ENCODE measurements at regions not wholly inside any gene's neighbourhood (a gene's known extent, or its start where the extent isn't known, plus 50 kb on each side); places are given as distances from the start of the nearest gene placed in this dataset.

- H3K27ac ChIP-seq = no peak overlapping the region
- no peak for TF ChIP-seq POLR2A (IDR thresholded peaks at IDR 0.05)
- TF ChIP-seq POLR2AphosphoS5 (IDR thresholded peaks at IDR 0.05) = no peak
- TF ChIP-seq CTCF (IDR thresholded peaks at IDR 0.05) = no peak
- TF ChIP-seq EP300 (IDR thresholded peaks at IDR 0.05) = no peak
- H3K4me3 ChIP-seq = no peak overlapping the region
- no peaks in the 10 kb centered on the region for H3K27me3 ChIP-seq
- no peak for ATAC-seq
- 46 to 53% methylated on average over 2 of the region's 2 CpGs for WGBS, 2 donors (ENCODE audit: low coverage in 1 of 2)
- H3K4me1 ChIP-seq = peaks cover 0 to 32% (median 3%) of the 10 kb centered on the region in 3 donors
- H3K36me3 ChIP-seq = no peaks in the 10 kb centered on the region
- no peaks in the 10 kb centered on the region for H3K9me3 ChIP-seq
Measured at GRCh38 chr14:71482671-71483070, 449.6 kb upstream of the RGS6 start.

- no peaks in the 10 kb centered on the region for H3K9me3 ChIP-seq
- no peak for ATAC-seq
- TF ChIP-seq EP300 (IDR thresholded peaks at IDR 0.05) = no peak
- TF ChIP-seq CTCF (IDR thresholded peaks at IDR 0.05) = no peak
- no peak for TF ChIP-seq POLR2AphosphoS5 (IDR thresholded peaks at IDR 0.05)
- TF ChIP-seq POLR2A (IDR thresholded peaks at IDR 0.05) = no peak
- H3K4me1 ChIP-seq = peaks cover 0 to 36% (median 3%) of the 10 kb centered on the region in 3 donors
- H3K4me3 ChIP-seq = no peak overlapping the region
- H3K27ac ChIP-seq = no peak overlapping the region
- 82 to 86% methylated on average over 3 of the region's 3 CpGs for WGBS, 2 donors (ENCODE audit: low coverage in 1 of 2)
- no peaks in the 10 kb centered on the region for H3K36me3 ChIP-seq
- H3K27me3 ChIP-seq = no peaks in the 10 kb centered on the region
Measured at GRCh38 chr14:71483154-71483553, 449.1 kb upstream of the RGS6 start.

GRCh38 chr14:71485833-71486232 is 446.4 kb upstream of the RGS6 start:
- no peaks in the 10 kb centered on the region for H3K36me3 ChIP-seq
- H3K27me3 ChIP-seq = no peaks in the 10 kb centered on the region
- no peak for ATAC-seq
- no peaks in the 10 kb centered on the region for H3K9me3 ChIP-seq
- no peak overlapping the region for H3K4me3 ChIP-seq
- TF ChIP-seq CTCF (IDR thresholded peaks at IDR 0.05) (no peak), POLR2A (IDR thresholded peaks at IDR 0.05) (no peak), POLR2AphosphoS5 (IDR thresholded peaks at IDR 0.05) (no peak), EP300 (IDR thresholded peaks at IDR 0.05) (no peak)
- H3K27ac ChIP-seq = no peak overlapping the region
- H3K4me1 ChIP-seq = peaks cover 0 to 43% (median 10%) of the 10 kb centered on the region in 3 donors
- WGBS, 2 donors (ENCODE audit: low coverage in 1 of 2) = 65 to 83% methylated on average over 2 of the region's 2 CpGs

DNA sequence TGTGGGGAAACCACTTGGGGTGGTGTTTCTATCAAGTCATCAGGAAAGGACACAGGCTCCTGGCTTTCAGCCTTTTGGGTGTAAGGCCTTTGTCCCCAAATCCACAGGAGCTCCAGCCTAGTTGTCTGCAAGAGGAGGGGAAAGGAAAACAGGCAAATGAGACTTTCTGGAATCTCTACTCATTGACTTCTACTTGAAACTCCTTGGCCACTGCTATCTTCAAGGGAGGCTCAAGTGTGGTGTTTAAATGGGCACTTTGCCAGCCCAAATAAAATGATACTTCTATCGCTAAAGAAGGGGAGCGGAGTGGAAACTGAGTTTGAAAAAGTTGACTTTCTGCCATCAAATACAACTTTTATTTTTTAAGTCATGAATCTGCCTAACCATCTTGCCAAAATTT is 445.9 kb upstream of the RGS6 start:
- no peak for ATAC-seq
- no peaks in the 10 kb centered on the region for H3K36me3 ChIP-seq
- no peak overlapping the region for H3K27ac ChIP-seq
- 72 to 75% methylated on average over 2 of the region's 2 CpGs for whole genome bisulfite sequencing, 2 donors (ENCODE audit: low coverage in 1 of 2)
- no peaks in the 10 kb centered on the region for H3K9me3 ChIP-seq
- H3K27me3 ChIP-seq = no peaks in the 10 kb centered on the region
- no peak overlapping the region for H3K4me3 ChIP-seq
- peaks cover 0 to 48% (median 10%) of the 10 kb centered on the region in 3 donors for H3K4me1 ChIP-seq
- TF ChIP-seq CTCF (IDR thresholded peaks at IDR 0.05) = no peak
- no peak for TF ChIP-seq POLR2AphosphoS5 (IDR thresholded peaks at IDR 0.05)
- no peak for TF ChIP-seq EP300 (IDR thresholded peaks at IDR 0.05)
- TF ChIP-seq POLR2A (IDR thresholded peaks at IDR 0.05) = no peak

DNA sequence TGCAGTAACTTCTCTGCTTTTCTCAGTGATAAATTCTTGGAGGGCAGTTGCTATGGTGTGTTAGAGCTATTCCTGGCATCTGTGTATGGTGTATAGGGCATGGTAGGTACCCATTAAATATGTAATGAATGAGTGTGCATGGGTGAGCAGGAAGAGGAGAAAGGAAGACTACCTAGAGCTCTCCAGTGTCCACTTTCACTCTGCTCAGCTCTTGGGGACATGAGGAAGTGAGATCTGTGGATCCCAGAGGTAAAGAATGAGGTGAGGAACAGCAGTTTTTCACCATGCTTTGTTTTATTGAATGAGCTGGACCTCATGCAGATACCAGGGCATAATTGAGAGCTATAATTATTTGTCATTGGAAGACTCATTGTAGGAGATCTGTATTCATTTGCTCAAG is 444.8 kb upstream of the RGS6 start:
- H3K4me1 ChIP-seq = peaks cover 0 to 53% (median 16%) of the 10 kb centered on the region in 3 donors
- H3K27me3 ChIP-seq = no peaks in the 10 kb centered on the region
- no peaks in the 10 kb centered on the region for H3K36me3 ChIP-seq
- TF ChIP-seq POLR2AphosphoS5 (IDR thresholded peaks at IDR 0.05) = no peak
- TF ChIP-seq CTCF (IDR thresholded peaks at IDR 0.05) = no peak
- no peak for TF ChIP-seq POLR2A (IDR thresholded peaks at IDR 0.05)
- TF ChIP-seq EP300 (IDR thresholded peaks at IDR 0.05) = no peak
- no peak overlapping the region for H3K4me3 ChIP-seq
- H3K27ac ChIP-seq = no peak overlapping the region
- ATAC-seq = no peak
- no peaks in the 10 kb centered on the region for H3K9me3 ChIP-seq
